GM18502 (cell line): ENCODE measurements at regions not wholly inside any gene's neighbourhood (a gene's known extent, or its start where the extent isn't known, plus 50 kb on each side); places are given as distances from the start of the nearest gene placed in this dataset.
"Not testable (repeated sequence)": the region's sequence is repeated elsewhere in the genome, so short reads cannot be mapped to it uniquely, and the experiment has no call there.

ENCODE experiments used
- ATAC-seq: cut with Tn5 transposase; IDR thresholded peaks from one replicate; pipeline ENCODE4 v1.9.1; 2021; ENCODE audit warnings: mild to moderate bottlenecking; ENCODE audit not compliant: unreplicated experiment, poor library complexity

GRCh38 chr4:38406243-38406642, 257.8 kb upstream of the KLF3 start:
- no peak for ATAC-seq

- ATAC-seq, result no peak
These were observed 254.1 kb upstream of the KLF3 start for GRCh38 chr4:38409852-38410251.

GRCh38 chr4:38411092-38411491, 252.9 kb upstream of the KLF3 start:
- ATAC-seq, result peak; percentile 91

GRCh38 chr4:38411981-38412536, 251.9 kb upstream of the KLF3 start:
- no peak for ATAC-seq

GRCh38 chr4:38413524-38414341, 250.3 kb upstream of the KLF3 start:
- no peak for ATAC-seq

GRCh38 chr4:38414410-38414809, 249.6 kb upstream of the KLF3 start:
- no peak for ATAC-seq

GRCh38 chr4:38415682-38416081, 248.3 kb upstream of the KLF3 start:
- no peak for ATAC-seq

- no peak for ATAC-seq
These were observed 247.5 kb upstream of the KLF3 start for GRCh38 chr4:38416450-38417014.

GRCh38 chr4:38420254-38420653, 243.7 kb upstream of the KLF3 start:
- ATAC-seq, result not testable (repeated sequence)

- no peak for ATAC-seq
These were observed 241.1 kb upstream of the KLF3 start for GRCh38 chr4:38422850-38423249.

GRCh38 chr4:38424151-38424871, 239.7 kb upstream of the KLF3 start:
- no peak for ATAC-seq

- no peak for ATAC-seq
These were observed 237.5 kb upstream of the KLF3 start for GRCh38 chr4:38426532-38426931.

- no peak for ATAC-seq
These were observed 233.2 kb upstream of the KLF3 start for GRCh38 chr4:38430841-38431240.

- ATAC-seq, result peak; percentile 65
These were observed 221.8 kb upstream of the KLF3 start for GRCh38 chr4:38442073-38442788.

- ATAC-seq, result no peak
These were observed 214.4 kb upstream of the KLF3 start for GRCh38 chr4:38449506-38450174.

GRCh38 chr4:38452009-38452408, 212.0 kb upstream of the KLF3 start:
- ATAC-seq, result no peak

GRCh38 chr4:38452542-38452941, 211.5 kb upstream of the KLF3 start:
- no peak for ATAC-seq

GRCh38 chr4:38453253-38453881, 210.6 kb upstream of the KLF3 start:
- ATAC-seq, result no peak

GRCh38 chr4:38454284-38454683, 209.7 kb upstream of the KLF3 start:
- ATAC-seq, result no peak
